Stimulated activated CD4-positive, alpha-beta T cell treated with anti-CD3 and anti-CD28 coated beads, Interleukin-2, amount 100 ng/mL, for 24 hours (primary cell): ENCODE measurements at regions not wholly inside any gene's neighbourhood (a gene's known extent, or its start where the extent isn't known, plus 50 kb on each side); places are given as distances from the start of the nearest gene placed in this dataset.
"Not testable (repeated sequence)": the region's sequence is repeated elsewhere in the genome, so short reads cannot be mapped to it uniquely, and the experiment has no call there.

Experiments
- DNase-seq, 2 donors: peaks; one replicate each; pipeline ENCODE4 v3.0.0-alpha.2; 2020

- no peak for DNase-seq
Measured at GRCh38 chr16:65751622-65752521, 614.6 kb upstream of the CDH5 start.

- no peak for DNase-seq
Measured at GRCh38 chr16:65749506-65749905, 617.0 kb upstream of the CDH5 start.

- no peak for DNase-seq
Measured at GRCh38 chr16:65746941-65747340, 619.5 kb upstream of the CDH5 start.

- no peak for DNase-seq
Measured at GRCh38 chr16:65745201-65745708, 621.2 kb upstream of the CDH5 start.

GRCh38 chr16:65744401-65744800 lies 622.1 kb upstream of the CDH5 start:
- DNase-seq = no peak

GRCh38 chr16:65743558-65743957 lies 621.7 kb upstream of the CDH11 start:
- no peak for DNase-seq

- no peak for DNase-seq
Measured at GRCh38 chr16:65740711-65741110, 618.8 kb upstream of the CDH11 start.

- no peak for DNase-seq
Measured at GRCh38 chr16:65739518-65739917, 617.7 kb upstream of the CDH11 start.

GRCh38 chr16:65737831-65738230 lies 616.0 kb upstream of the CDH11 start:
- DNase-seq = no peak

- not testable (repeated sequence) for DNase-seq
Measured at GRCh38 chr16:65735615-65736014, 613.8 kb upstream of the CDH11 start.

- DNase-seq = no peak
Measured at GRCh38 chr16:65733721-65734120, 611.9 kb upstream of the CDH11 start.

- DNase-seq = no peak
Measured at GRCh38 chr16:65731833-65732232, 610.0 kb upstream of the CDH11 start.

- no peak for DNase-seq
Measured at GRCh38 chr16:65728652-65729051, 606.8 kb upstream of the CDH11 start.

GRCh38 chr16:65728167-65728566 lies 606.3 kb upstream of the CDH11 start:
- DNase-seq = no peak

GRCh38 chr16:65727534-65728137 lies 605.8 kb upstream of the CDH11 start:
- no peak for DNase-seq

GRCh38 chr16:65725156-65725845 lies 603.4 kb upstream of the CDH11 start:
- DNase-seq = no peak

- no peak for DNase-seq
Measured at GRCh38 chr16:65722429-65722828, 600.6 kb upstream of the CDH11 start.

- no peak for DNase-seq
Measured at GRCh38 chr16:65717846-65718245, 596.0 kb upstream of the CDH11 start.

GRCh38 chr16:65716737-65717700 lies 595.2 kb upstream of the CDH11 start:
- no peak for DNase-seq

- DNase-seq = no peak
Measured at GRCh38 chr16:65713181-65713808, 591.4 kb upstream of the CDH11 start.

- no peak for DNase-seq
Measured at GRCh38 chr16:65710107-65710506, 588.2 kb upstream of the CDH11 start.

- DNase-seq = no peak
Measured at GRCh38 chr16:65704866-65705265, 583.0 kb upstream of the CDH11 start.
